Nephron (organoid): ENCODE measurements at regions not wholly inside any gene's neighbourhood (a gene's known extent, or its start where the extent isn't known, plus 50 kb on each side); places are given as distances from the start of the nearest gene placed in this dataset.

ENCODE experiments used
- H3K27ac Mint-ChIP-seq, 3 experiments: 2 replicates each; pipeline ENCODE4 v1.8.0; 2020; ENCODE audit warnings: mixed read lengths in 3 of 3, mild to moderate bottlenecking in 2 of 3, moderate library complexity in 1 of 3
- H3K27me3 Mint-ChIP-seq: 2 replicates; pipeline ENCODE4 v1.8.0; 2021; ENCODE audit warnings: low read depth, mild to moderate bottlenecking, moderate library complexity, mixed read lengths
- H3K36me3 Mint-ChIP-seq: 2 replicates; pipeline ENCODE4 v1.8.0; 2020; ENCODE audit warnings: low read depth, mixed read lengths
- H3K4me1 Mint-ChIP-seq: 2 replicates; pipeline ENCODE4 v1.8.0; 2020; ENCODE audit warnings: mixed read lengths
- H3K4me3 Mint-ChIP-seq, 3 experiments: 2 replicates each; pipeline ENCODE4 v1.8.0; 2020; ENCODE audit warnings: mild to moderate bottlenecking in 3 of 3, mixed read lengths in 3 of 3, moderate library complexity in 2 of 3
- H3K9me3 Mint-ChIP-seq: 2 replicates; pipeline ENCODE4 v1.8.0; 2020; ENCODE audit warnings: mixed read lengths
- CTCF ChIP-seq, 3 experiments: fragments of 200-600 bp; sonication (generic); IDR thresholded peaks; one replicate each; pipeline ENCODE4 v1.5.0; 2021; ENCODE audit warnings: antibody characterized with exemption in 3 of 3; ENCODE audit not compliant: unreplicated experiment in 3 of 3

GRCh38 chr7:55288070-55288824 lies 76.9 kb upstream of the LANCL2 start:
- no peak for TF ChIP-seq CTCF (IDR thresholded peaks at IDR 0.05; ENCODE audit: unreplicated experiment in 3 of 3)
- no peaks in the 10 kb centered on the region for H3K4me1 Mint-ChIP-seq
- no peak overlapping the region for H3K27ac Mint-ChIP-seq
- H3K9me3 Mint-ChIP-seq, result no peaks in the 10 kb centered on the region
- H3K36me3 Mint-ChIP-seq, result no peaks in the 10 kb centered on the region
- H3K4me3 Mint-ChIP-seq, result no peak overlapping the region
- peaks cover 3% of the 10 kb centered on the region for H3K27me3 Mint-ChIP-seq

- Mint-ChIP-seq H3K9me3 (no peaks in the 10 kb centered on the region), H3K4me1 (no peaks in the 10 kb centered on the region), H3K36me3 (no peaks in the 10 kb centered on the region), H3K4me3 (no peak overlapping the region), H3K27ac (no peak overlapping the region), H3K27me3 (peaks cover 5% of the 10 kb centered on the region)
- TF ChIP-seq CTCF (IDR thresholded peaks at IDR 0.05; ENCODE audit: unreplicated experiment in 3 of 3), result no peak
Observed at GRCh38 chr7:55296070-55296469, 69.1 kb upstream of the LANCL2 start.

- TF ChIP-seq CTCF (IDR thresholded peaks at IDR 0.05; ENCODE audit: unreplicated experiment in 3 of 3), result no peak
- no peak overlapping the region for H3K27ac Mint-ChIP-seq
- no peak overlapping the region for H3K4me3 Mint-ChIP-seq
- H3K4me1 Mint-ChIP-seq, result peaks cover 9% of the 10 kb centered on the region
- H3K9me3 Mint-ChIP-seq, result no peaks in the 10 kb centered on the region
- H3K27me3 Mint-ChIP-seq, result peaks cover 5% of the 10 kb centered on the region
- no peaks in the 10 kb centered on the region for H3K36me3 Mint-ChIP-seq
Observed at GRCh38 chr7:55299273-55299967, 65.7 kb upstream of the LANCL2 start.

- H3K4me1 Mint-ChIP-seq, result peaks cover 24% of the 10 kb centered on the region
- no peaks in the 10 kb centered on the region for H3K27me3 Mint-ChIP-seq
- no peaks in the 10 kb centered on the region for H3K36me3 Mint-ChIP-seq
- no peaks in the 10 kb centered on the region for H3K9me3 Mint-ChIP-seq
- no peak overlapping the region for H3K27ac Mint-ChIP-seq
- no peak overlapping the region for H3K4me3 Mint-ChIP-seq
- TF ChIP-seq CTCF (IDR thresholded peaks at IDR 0.05; ENCODE audit: unreplicated experiment in 3 of 3), result no peak
Observed at GRCh38 chr7:55303220-55303619, 61.9 kb upstream of the LANCL2 start.

GRCh38 chr7:55304018-55304762 lies 60.9 kb upstream of the LANCL2 start:
- no peak overlapping the region for H3K4me3 Mint-ChIP-seq
- no peaks in the 10 kb centered on the region for H3K9me3 Mint-ChIP-seq
- H3K36me3 Mint-ChIP-seq, result no peaks in the 10 kb centered on the region
- no peaks in the 10 kb centered on the region for H3K27me3 Mint-ChIP-seq
- H3K4me1 Mint-ChIP-seq, result peaks cover 34% of the 10 kb centered on the region
- no peak overlapping the region for H3K27ac Mint-ChIP-seq
- no peak for TF ChIP-seq CTCF (IDR thresholded peaks at IDR 0.05; ENCODE audit: unreplicated experiment in 3 of 3)
